C4-2B (cell line): ENCODE measurements at regions not wholly inside any gene's neighbourhood (a gene's known extent, or its start where the extent isn't known, plus 50 kb on each side); places are given as distances from the start of the nearest gene placed in this dataset.
A peak's percentile ranks its signal among the peaks of the same experiment; 100 is the strongest.
"Not testable (repeated sequence)": the region's sequence is repeated elsewhere in the genome, so short reads cannot be mapped to it uniquely, and the experiment has no call there.

Experiments
- H3K27ac ChIP-seq: fragments of 450-650 bp; 2 replicates; pipeline ENCODE4 v1.5.1; 2017
- ZFX ChIP-seq: fragments of 450-650 bp; IDR thresholded peaks from 2 replicates; pipeline ENCODE4 v1.6.1; 2017
- TF ChIP-seq, protein P1 (sequence below): fragments of 450-650 bp; conservative IDR thresholded peaks from 2 replicates; pipeline ENCODE4 v1.5.1; 2017; ENCODE audit warnings: mild to moderate bottlenecking

DNA sequence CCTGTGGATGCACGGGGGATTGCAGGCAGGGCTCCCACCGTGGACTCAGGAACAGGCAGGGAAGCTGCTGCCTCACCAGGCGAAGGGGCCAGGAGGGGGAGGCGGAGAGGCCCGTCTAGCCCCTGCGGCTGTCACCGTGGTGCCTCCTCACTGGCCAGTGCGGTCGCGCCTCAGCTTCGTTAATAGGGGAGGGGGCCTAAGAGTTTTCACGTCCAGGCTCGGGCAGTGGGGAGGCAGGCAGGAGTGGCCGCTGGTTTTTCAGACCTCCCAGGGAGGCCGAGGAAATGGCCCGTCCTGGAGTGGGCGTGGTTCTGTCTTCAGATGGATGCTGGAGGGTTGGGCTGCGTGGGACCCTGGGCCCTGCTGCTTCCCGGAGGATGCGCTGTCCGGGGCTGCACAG, 91.1 kb upstream of the B3GAT1 start:
- TF ChIP-seq ZFX: no peak
- TF ChIP-seq, protein P1, sequence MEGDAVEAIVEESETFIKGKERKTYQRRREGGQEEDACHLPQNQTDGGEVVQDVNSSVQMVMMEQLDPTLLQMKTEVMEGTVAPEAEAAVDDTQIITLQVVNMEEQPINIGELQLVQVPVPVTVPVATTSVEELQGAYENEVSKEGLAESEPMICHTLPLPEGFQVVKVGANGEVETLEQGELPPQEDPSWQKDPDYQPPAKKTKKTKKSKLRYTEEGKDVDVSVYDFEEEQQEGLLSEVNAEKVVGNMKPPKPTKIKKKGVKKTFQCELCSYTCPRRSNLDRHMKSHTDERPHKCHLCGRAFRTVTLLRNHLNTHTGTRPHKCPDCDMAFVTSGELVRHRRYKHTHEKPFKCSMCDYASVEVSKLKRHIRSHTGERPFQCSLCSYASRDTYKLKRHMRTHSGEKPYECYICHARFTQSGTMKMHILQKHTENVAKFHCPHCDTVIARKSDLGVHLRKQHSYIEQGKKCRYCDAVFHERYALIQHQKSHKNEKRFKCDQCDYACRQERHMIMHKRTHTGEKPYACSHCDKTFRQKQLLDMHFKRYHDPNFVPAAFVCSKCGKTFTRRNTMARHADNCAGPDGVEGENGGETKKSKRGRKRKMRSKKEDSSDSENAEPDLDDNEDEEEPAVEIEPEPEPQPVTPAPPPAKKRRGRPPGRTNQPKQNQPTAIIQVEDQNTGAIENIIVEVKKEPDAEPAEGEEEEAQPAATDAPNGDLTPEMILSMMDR: no peak
- no peak overlapping the region for H3K27ac ChIP-seq

DNA sequence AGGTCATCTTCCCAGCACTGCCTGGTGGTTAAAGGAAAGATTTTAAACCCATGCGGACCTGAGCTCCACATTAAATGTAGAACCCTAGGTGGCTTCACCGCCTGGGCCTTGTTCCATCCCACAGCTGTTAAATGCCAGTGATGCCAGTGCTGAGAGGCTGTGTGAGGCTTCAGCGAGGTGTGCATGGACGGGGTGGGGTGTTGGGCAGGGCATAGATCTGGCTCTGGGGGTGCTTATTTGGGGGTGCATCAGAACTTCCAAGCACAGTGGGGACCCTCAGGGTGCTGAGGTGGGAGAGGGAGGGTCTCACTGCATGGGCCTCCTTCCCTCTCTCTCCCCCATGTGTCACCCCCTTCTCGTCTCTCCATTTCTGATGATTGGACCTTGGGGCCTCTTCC, 90.1 kb upstream of the B3GAT1 start:
- H3K27ac ChIP-seq: no peak overlapping the region
- TF ChIP-seq ZFX: no peak
- TF ChIP-seq, protein P1: no peak

DNA sequence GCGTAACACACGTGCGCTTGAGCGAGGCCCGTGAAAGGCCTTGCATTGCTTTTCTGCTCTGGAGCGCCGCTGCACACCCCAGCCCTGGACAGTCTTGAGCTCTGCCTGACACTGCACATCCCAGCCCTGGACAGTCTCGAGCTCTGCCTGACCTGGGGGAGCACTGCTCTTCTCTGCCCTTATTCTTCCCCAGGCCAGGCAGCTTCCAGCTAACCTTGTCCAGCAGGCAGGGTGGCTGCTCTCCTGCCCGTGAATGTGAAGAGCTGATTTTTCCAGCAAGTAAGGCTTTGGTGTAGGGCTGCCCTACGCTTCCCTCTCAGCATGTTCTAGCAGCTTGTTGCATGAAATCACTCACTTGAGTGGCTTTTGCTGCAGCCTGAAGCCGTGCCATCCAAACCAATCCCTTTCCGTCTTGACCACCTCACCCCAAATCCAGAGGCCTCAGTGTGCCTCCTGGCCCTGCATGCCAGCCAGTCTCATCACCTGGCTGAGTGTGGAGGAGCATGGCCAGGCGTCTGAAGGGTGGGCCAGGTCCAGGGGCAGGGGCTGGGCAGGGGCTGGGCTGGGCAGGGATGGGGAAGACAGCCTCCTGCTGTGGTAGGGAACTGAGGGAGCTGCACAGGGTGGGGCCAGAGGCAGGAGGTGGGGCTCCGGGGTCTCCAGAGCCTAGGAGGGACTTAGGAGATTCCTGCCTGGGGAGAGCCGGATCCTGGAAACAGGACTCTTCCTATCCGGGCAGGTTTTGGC, 89.5 kb upstream of the B3GAT1 start:
- no peak for TF ChIP-seq ZFX
- TF ChIP-seq, protein P1: no peak
- H3K27ac ChIP-seq: no peak overlapping the region

DNA sequence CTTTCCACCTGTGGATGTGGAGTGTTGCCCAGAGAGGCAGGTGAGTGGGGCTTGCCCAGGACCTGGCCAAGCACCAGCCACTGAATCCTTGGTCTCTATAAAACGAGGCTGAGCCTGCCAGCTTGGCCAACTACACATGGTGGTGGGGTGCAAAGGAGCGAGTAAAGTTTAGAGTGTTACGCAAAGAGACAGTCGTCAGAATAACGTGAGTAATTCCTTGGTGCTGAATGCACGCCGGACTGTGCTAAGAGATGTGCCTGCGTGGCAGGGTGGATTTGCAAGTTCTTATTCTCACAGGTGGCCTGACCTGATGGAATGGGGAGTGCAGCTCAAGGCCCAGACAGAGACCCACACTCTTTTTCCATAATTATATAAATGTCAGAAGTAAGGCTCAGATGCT, 88.6 kb upstream of the B3GAT1 start:
- TF ChIP-seq, protein P1: no peak
- no peak for TF ChIP-seq ZFX
- no peak overlapping the region for H3K27ac ChIP-seq

DNA sequence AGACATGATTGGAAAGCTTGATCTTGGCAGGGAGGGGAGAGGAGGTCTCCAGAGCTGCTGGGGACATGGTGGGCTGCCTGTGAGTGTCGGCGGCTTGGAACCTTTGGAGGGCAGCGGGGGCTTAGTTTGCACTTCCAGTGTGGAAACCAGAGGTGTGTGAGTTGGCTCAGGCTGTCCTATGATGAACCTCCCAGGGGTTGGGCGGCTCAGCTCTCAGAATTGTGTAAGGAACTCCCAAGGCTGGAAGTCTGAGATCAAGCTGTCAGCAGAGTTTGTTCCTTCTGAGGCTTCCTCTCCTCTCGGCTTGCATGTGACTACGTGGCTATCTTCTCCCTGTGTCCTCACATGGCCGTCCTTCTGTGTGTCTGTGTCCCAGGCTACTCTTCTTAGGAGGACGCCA, 87.9 kb upstream of the B3GAT1 start:
- TF ChIP-seq ZFX: no peak
- TF ChIP-seq, protein P1: no peak
- no peak overlapping the region for H3K27ac ChIP-seq

DNA sequence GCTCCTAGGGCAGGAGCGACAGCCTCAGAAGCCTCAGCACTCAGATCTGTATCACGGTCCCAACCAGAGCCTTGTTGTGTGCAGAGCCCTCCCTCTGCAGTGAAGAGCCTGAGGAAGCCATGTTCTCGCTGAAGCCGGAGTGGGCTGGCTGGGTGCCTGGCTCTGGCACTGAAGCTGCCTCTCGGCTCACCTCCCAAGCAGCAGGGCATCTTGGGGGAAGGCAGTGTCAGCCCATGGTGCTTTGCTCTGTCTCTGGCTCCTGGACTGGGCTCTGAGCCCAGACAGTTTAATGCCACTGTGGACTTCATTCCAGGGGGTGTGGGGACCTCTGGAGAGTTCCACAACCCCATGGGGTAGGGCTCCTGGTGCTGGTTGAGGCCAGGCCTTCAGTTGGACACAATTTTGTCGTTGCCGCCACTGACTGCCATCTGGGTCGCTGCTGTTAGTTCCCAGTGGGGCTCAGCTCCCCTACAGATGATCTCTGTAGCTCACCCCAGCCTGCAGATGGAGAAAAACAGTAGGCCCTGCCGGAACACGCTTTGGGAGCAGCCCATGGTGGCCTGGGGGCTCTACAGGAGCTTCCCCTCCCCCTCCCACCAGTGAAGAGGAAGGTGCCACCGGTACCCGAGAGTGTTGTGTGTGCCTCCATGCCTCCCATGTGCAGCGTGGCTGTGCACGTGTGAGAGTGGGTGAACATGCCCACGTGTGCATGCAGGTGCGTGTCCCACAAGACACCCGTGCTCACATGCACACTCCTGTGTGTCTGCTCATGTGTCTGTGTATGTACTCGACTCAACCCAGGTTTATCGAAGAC, 86.5 kb upstream of the B3GAT1 start:
- peak overlapping the region; percentile 91 for H3K27ac ChIP-seq
- TF ChIP-seq, protein P1: no peak
- TF ChIP-seq ZFX: no peak

GRCh38 chr11:134497586-134497985, 85.5 kb upstream of the B3GAT1 start:
- peak overlapping the region; percentile 91 for H3K27ac ChIP-seq
- peak; percentile 61; the same call in 1 of the 2 replicates for TF ChIP-seq ZFX
- TF ChIP-seq, protein P1: no peak

DNA sequence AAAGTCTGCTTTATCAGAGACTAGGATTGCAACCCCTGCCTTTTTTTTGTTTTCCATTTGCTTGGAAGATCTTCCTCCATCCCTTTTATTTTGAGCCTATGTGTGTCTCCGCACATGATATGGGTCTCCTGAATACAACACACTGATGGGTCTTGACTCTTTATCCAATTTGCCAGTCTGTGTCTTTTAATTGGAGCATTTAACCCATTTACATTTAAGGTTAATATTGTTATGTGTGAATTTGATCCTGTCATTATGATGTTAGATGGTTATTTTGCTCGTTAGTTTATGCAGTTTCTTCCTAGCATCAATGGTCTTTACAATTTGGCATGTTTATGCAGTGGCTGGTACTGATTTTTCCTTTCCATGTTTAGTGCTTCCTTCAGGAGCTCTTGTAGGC, 84.0 kb upstream of the B3GAT1 start:
- H3K27ac ChIP-seq: not testable (repeated sequence)

GRCh38 chr11:134494395-134494794, 82.4 kb upstream of the B3GAT1 start:
- not testable (repeated sequence) for H3K27ac ChIP-seq

GRCh38 chr11:134492411-134492810, 80.4 kb upstream of the B3GAT1 start:
- not testable (repeated sequence) for H3K27ac ChIP-seq
